Neural cell (in vitro differentiated cells): ENCODE measurements at regions not wholly inside any gene's neighbourhood (a gene's known extent, or its start where the extent isn't known, plus 50 kb on each side); places are given as distances from the start of the nearest gene placed in this dataset.
"Not testable (repeated sequence)": the region's sequence is repeated elsewhere in the genome, so short reads cannot be mapped to it uniquely, and the experiment has no call there.

Experiments
- CTCF ChIP-seq: fragments of 450-650 bp; IDR thresholded peaks from 2 replicates; pipeline ENCODE4 v1.5.1; 2014; ENCODE audit warnings: antibody characterized with exemption, mild to moderate bottlenecking, moderate library complexity; ENCODE audit not compliant: poor library complexity, severe bottlenecking
- EP300 ChIP-seq: fragments of 450-650 bp; conservative IDR thresholded peaks from 2 replicates; pipeline ENCODE4 v1.6.1; 2014; ENCODE audit warnings: antibody characterized with exemption, mild to moderate bottlenecking, moderate library complexity; ENCODE audit not compliant: poor library complexity, severe bottlenecking
- EZH2 ChIP-seq: fragments of 200-600, 300-800 bp; shearing (Covaris generic), sonication (generic); IDR thresholded peaks from 2 replicates; pipeline ENCODE4 v1.6.1; 2014; ENCODE audit warnings: antibody characterized with exemption, low read length, borderline replicate concordance, mild to moderate bottlenecking; ENCODE audit not compliant: insufficient read depth, poor library complexity, severe bottlenecking
- MXI1 ChIP-seq: fragments of 450-650 bp; conservative IDR thresholded peaks from 2 replicates; pipeline ENCODE4 v1.6.1; 2014; ENCODE audit warnings: antibody characterized with exemption, mild to moderate bottlenecking; ENCODE audit not compliant: poor library complexity, severe bottlenecking

DNA sequence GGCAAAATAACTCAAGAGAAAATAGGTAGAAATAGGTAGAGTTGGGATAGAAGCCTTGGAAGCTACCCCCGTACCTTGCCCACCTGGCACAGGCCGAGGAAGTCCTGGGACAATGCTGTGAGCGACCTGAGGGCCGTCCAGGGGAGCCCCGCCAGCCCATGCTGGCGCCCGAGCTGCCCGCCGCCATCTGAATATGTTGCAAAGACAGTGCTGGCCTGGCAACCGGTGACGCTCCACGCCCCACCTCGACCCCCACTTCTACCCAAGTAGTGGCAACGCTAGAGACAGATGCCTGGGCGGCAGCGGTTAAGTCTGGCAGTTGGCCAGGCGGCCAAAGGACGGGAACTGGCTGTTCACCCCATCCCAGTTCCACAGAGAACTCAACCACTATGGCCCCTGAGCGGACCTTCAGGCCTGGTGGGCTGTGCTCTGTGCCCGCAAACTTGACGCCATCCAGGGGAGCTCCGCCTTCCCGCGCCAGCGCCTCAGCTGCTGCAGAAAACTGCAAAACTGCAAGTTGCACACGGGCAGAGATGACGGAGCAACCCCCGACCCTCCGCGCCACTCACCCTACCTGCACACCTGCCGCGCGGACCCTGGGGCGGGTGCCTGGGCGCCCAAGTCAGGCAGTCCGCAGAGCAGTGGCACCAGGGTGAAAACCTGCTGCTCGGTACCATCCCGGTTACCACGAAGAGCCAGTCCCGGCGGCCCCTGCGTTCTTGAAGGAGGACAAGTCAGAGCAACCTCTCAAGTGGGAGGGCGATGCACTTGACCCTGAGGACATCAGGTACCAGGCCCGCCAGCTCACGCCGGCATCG, 917.0 kb downstream of the FOXD4L5 start:
- not testable (repeated sequence) for TF ChIP-seq CTCF, EZH2, MXI1, EP300
